ENCODE measurements at regions not wholly inside any gene's neighbourhood (a gene's known extent, or its start where the extent isn't known, plus 50 kb on each side); places are given as distances from the start of the nearest gene placed in this dataset.

- TF ChIP-seq CTCF (IDR thresholded peaks at IDR 0.05) (peak in 3 of 6 experiments; percentile 33 to 47 (median 37)), POLR2A (IDR thresholded peaks at IDR 0.05) (no peak)
Observed at GRCh38 chr5:34538026-34538672, 118.0 kb upstream of the RAI14 start.

Measured in adrenal gland (tissue), 5 donors.